ENCODE measurements at regions not wholly inside any gene's neighbourhood (a gene's known extent, or its start where the extent isn't known, plus 50 kb on each side); places are given as distances from the start of the nearest gene placed in this dataset.

GRCh38 chr17:77418609-77419008, 277.8 kb downstream of the SEC14L1 start:
- FAIRE-seq: no peak
- Histone ChIP-seq H4K91ac (replicated peaks; ENCODE audit: insufficient read length, low read length) (no peak overlapping the region), H3K18ac (ENCODE audit: extremely low read depth, low read length) (0 out of 2 replicates have a peak overlapping the region, but pooled peaks have one; percentile 15), H3K4me3 (ENCODE audit: extremely low read depth in 1 of 4, insufficient read depth in 2 of 4, low read depth in 3 of 4, low read length in 4 of 4) (no peak overlapping the region), H3K4me1 (replicated peaks in 1 of 4; ENCODE audit: control insufficient read depth in 3 of 4, insufficient read depth in 4 of 4, low read length in 3 of 4) (peaks cover 7 to 40% (median 34%) of the 10 kb centered on the region in 4 experiments), H3K56ac (replicated peaks; ENCODE audit: insufficient read length, low read depth, low read length) (no peak overlapping the region), H4K20me1 (replicated peaks in 1 of 2; ENCODE audit: control insufficient read depth in 1 of 2, insufficient read depth in 2 of 2, low read length in 2 of 2) (peaks cover 11 to 22% of the 10 kb centered on the region in 2 experiments), H4K5ac (ENCODE audit: insufficient read length, low read depth, low read length) (no peak overlapping the region), H2BK5ac (ENCODE audit: low read depth, low read length) (peak overlapping the region; percentile 52; the same call in 1 of the 2 replicates), H3K27ac (ENCODE audit: low read depth, low read length) (no peak overlapping the region), H3K23me2 (ENCODE audit: low read depth, low read length) (no peaks in the 10 kb centered on the region), H3K27me3 (replicated peaks in 1 of 4; ENCODE audit: control insufficient read depth in 3 of 4, extremely low read depth in 1 of 4, insufficient read depth in 3 of 4, low read length in 3 of 4) (no peaks in the 10 kb centered on the region), H2BK15ac (ENCODE audit: low read length) (no peak overlapping the region), H3K79me2 (ENCODE audit: control insufficient read depth in 1 of 2, insufficient read depth in 2 of 2, low read length in 2 of 2) (peaks cover 0 to 59% of the 10 kb centered on the region in 2 experiments; a peak in 2 of 4 replicates), H4K8ac (ENCODE audit: extremely low read depth, insufficient read depth, low read length) (peak overlapping the region; percentile 36; the same call in 1 of the 2 replicates), H3K36me3 (ENCODE audit: control insufficient read depth in 2 of 4, insufficient read depth in 4 of 4, low read length in 3 of 4) (no peaks in the 10 kb centered on the region), H3K4ac (replicated peaks; ENCODE audit: insufficient read length, low read depth, low read length) (peak overlapping the region; percentile 72), H2BK20ac (ENCODE audit: low read length) (no peak overlapping the region), H2BK120ac (replicated peaks; ENCODE audit: low read depth, low read length) (no peak overlapping the region), H3K4me2 (ENCODE audit: insufficient read depth in 1 of 2, low read depth in 2 of 2, low read length in 2 of 2) (no peak overlapping the region), H3K14ac (ENCODE audit: insufficient read length) (no peak overlapping the region), H3K9ac (replicated peaks in 1 of 4; ENCODE audit: extremely low read depth in 1 of 4, low read depth in 3 of 4, low read length in 3 of 4) (no peak overlapping the region), H2AK5ac (ENCODE audit: low read depth, low read length) (peak overlapping the region; percentile 8; the same call in 1 of the 2 replicates), H3K9me3 (ENCODE audit: insufficient read depth in 2 of 2, low read depth in 1 of 2, low read length in 1 of 2) (no peaks in the 10 kb centered on the region), H3K79me1 (ENCODE audit: low read depth, low read length) (peaks cover 19% of the 10 kb centered on the region), H2AFZ (ENCODE audit: low read length) (no peak overlapping the region), H2BK12ac (ENCODE audit: low read depth, low read length) (no peak overlapping the region), H3K23ac (ENCODE audit: insufficient read length) (no peak overlapping the region)
- 91% methylated on average over 12 of the region's 12 CpGs; no CpG with 5 or more reads in 1 of the 2 experiments for WGBS, 2 experiments (ENCODE audit: extremely low coverage in 1 of 2, insufficient coverage in 1 of 2, insufficient read length in 1 of 2, insufficient replicate concordance in 2 of 2, low coverage in 1 of 2, low lambda C conversion rate in 2 of 2, missing lambda C conversion rate in 1 of 2)
- POLR2A ChIA-PET (ENCODE audit: partially characterized antibody): interaction anchor here (0.7 to 3.5 kb wide), 6 partner anchors 12 to 82 kb away, joined by 3 to 16 read pairs (median 4); no protein-coding TSS in a partner anchor
- CTCF ChIA-PET (ENCODE audit: partially characterized antibody): interaction anchor here (0.6 to 39.2 kb wide), 3 partner anchors 11 to 963 kb away, joined by 3 to 512 read pairs (median 512); no protein-coding TSS in a partner anchor
- no peak for DNase-seq (ENCODE audit: low read depth in 1 of 2, low spot score in 2 of 2)
- no peak for TF ChIP-seq BRCA1 (IDR thresholded peaks at IDR 0.05; ENCODE audit: low read depth, low read length)
